Skeletal muscle satellite cell (primary cell): ENCODE measurements at regions not wholly inside any gene's neighbourhood (a gene's known extent, or its start where the extent isn't known, plus 50 kb on each side); places are given as distances from the start of the nearest gene placed in this dataset.

Experiments used
- H3K27me3 ChIP-seq: 2 replicates; pipeline ENCODE4 v1.7.0; 2013; ENCODE audit warnings: low read length; ENCODE audit not compliant: control insufficient read depth, insufficient read depth
- H3K36me3 ChIP-seq: 2 replicates; pipeline ENCODE4 v1.7.0; 2013; ENCODE audit warnings: mild to moderate bottlenecking, control low read depth, low read length; ENCODE audit not compliant: insufficient read depth
- H3K4me1 ChIP-seq: 2 replicates; pipeline ENCODE4 v1.7.0; 2013; ENCODE audit warnings: low read length; ENCODE audit not compliant: control insufficient read depth, insufficient read depth
- H3K4me2 ChIP-seq: 2 replicates; pipeline ENCODE4 v1.7.0; 2013; ENCODE audit warnings: mild to moderate bottlenecking, low read length
- H3K4me3 ChIP-seq: 2 replicates; pipeline ENCODE4 v1.7.0; 2013; ENCODE audit warnings: low read length
- H3K9ac ChIP-seq: 2 replicates; pipeline ENCODE4 v1.7.0; 2013; ENCODE audit warnings: mild to moderate bottlenecking, low read depth, low read length, moderate library complexity
- H3K9me3 ChIP-seq: replicated peaks from 2 replicates; pipeline ENCODE4 v1.7.0; 2013; ENCODE audit warnings: mild to moderate bottlenecking, control low read depth, low read length

GRCh38 chr4:188485906-188486305, 346.7 kb downstream of the TRIML1 start:
- Histone ChIP-seq H3K9me3 (peaks cover 2% of the 10 kb centered on the region), H3K36me3 (no peaks in the 10 kb centered on the region), H3K27me3 (no peaks in the 10 kb centered on the region), H3K4me2 (no peak overlapping the region), H3K9ac (no peak overlapping the region), H3K4me3 (no peak overlapping the region), H3K4me1 (no peaks in the 10 kb centered on the region)

- Histone ChIP-seq H3K9me3 (peaks cover 3% of the 10 kb centered on the region), H3K27me3 (no peaks in the 10 kb centered on the region), H3K9ac (no peak overlapping the region), H3K4me1 (no peaks in the 10 kb centered on the region), H3K4me2 (no peak overlapping the region), H3K4me3 (no peak overlapping the region), H3K36me3 (no peaks in the 10 kb centered on the region)
Observed at GRCh38 chr4:188492886-188493285, 353.6 kb downstream of the TRIML1 start.

GRCh38 chr4:188495169-188495568, 355.9 kb downstream of the TRIML1 start:
- H3K27me3 ChIP-seq, result no peaks in the 10 kb centered on the region

GRCh38 chr4:188511431-188511830, 372.2 kb downstream of the TRIML1 start:
- H3K9me3 ChIP-seq, result peaks cover 8% of the 10 kb centered on the region
- no peak overlapping the region for H3K4me3 ChIP-seq
- no peak overlapping the region for H3K9ac ChIP-seq

More at GRCh38 chr4:188495169-188495568, 355.9 kb downstream of the TRIML1 start:
- Histone ChIP-seq H3K4me1 (no peaks in the 10 kb centered on the region), H3K4me2 (no peak overlapping the region), H3K9me3 (peaks cover 3% of the 10 kb centered on the region), H3K4me3 (no peak overlapping the region), H3K9ac (no peak overlapping the region), H3K36me3 (no peaks in the 10 kb centered on the region)

GRCh38 chr4:188532751-188533150, 393.5 kb downstream of the TRIML1 start:
- Histone ChIP-seq H3K4me1 (no peaks in the 10 kb centered on the region), H3K36me3 (no peaks in the 10 kb centered on the region), H3K4me2 (no peak overlapping the region), H3K9ac (no peak overlapping the region), H3K9me3 (no peaks in the 10 kb centered on the region), H3K4me3 (no peak overlapping the region), H3K27me3 (no peaks in the 10 kb centered on the region)

More at GRCh38 chr4:188511431-188511830, 372.2 kb downstream of the TRIML1 start:
- Histone ChIP-seq H3K27me3 (no peaks in the 10 kb centered on the region), H3K4me1 (no peaks in the 10 kb centered on the region), H3K36me3 (no peaks in the 10 kb centered on the region), H3K4me2 (no peak overlapping the region)

DNA sequence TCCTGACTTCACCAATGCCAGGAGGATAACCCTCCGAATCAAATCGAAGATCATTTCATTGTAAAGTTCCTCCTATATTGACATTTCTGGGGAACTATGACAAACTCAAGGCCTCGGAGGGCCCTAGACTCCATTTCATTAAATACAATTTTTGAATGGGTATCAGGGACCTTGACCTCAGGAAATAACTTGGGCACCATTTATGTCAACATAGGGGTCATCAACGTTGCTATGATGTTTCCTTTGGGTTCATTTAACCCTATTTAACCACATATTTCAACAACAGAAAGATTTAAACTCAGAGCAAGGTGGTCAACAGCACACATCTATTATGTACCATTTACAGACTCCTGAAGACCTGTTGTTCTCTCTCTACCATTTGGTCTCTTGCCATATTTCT, 395.1 kb downstream of the TRIML1 start:
- H3K4me3 ChIP-seq, result no peak overlapping the region
- H3K27me3 ChIP-seq, result no peaks in the 10 kb centered on the region
- H3K4me2 ChIP-seq, result no peak overlapping the region
- H3K4me1 ChIP-seq, result no peaks in the 10 kb centered on the region
- no peak overlapping the region for H3K9ac ChIP-seq
- H3K36me3 ChIP-seq, result no peaks in the 10 kb centered on the region
- no peaks in the 10 kb centered on the region for H3K9me3 ChIP-seq

- H3K9me3 ChIP-seq, result no peaks in the 10 kb centered on the region
- no peak overlapping the region for H3K9ac ChIP-seq
- no peaks in the 10 kb centered on the region for H3K36me3 ChIP-seq
- no peak overlapping the region for H3K4me2 ChIP-seq
- H3K4me3 ChIP-seq, result no peak overlapping the region
- no peaks in the 10 kb centered on the region for H3K4me1 ChIP-seq
- no peaks in the 10 kb centered on the region for H3K27me3 ChIP-seq
Observed at GRCh38 chr4:188534917-188535316, 395.7 kb downstream of the TRIML1 start.

DNA sequence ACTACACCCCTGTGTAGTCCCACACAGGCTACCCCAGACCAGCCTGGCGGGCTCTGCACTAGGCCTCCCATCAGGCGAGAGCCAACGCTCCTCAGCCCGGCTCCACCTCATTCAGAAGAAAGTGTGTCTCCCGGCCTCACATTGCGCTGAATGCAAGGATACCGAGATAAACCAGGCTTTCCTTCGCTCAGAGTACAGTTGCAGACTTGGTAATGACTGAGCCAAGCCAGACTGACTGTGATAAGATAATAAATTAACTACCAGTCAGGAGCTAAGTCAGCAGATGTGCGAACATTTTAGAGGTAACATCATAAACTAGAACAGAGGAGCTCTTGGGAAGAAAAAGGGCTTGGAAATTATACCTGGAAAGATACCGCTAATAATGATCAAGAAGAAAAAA, 397.6 kb downstream of the TRIML1 start:
- no peak overlapping the region for H3K9ac ChIP-seq
- no peaks in the 10 kb centered on the region for H3K36me3 ChIP-seq
- H3K27me3 ChIP-seq, result no peaks in the 10 kb centered on the region
- H3K9me3 ChIP-seq, result no peaks in the 10 kb centered on the region
- no peaks in the 10 kb centered on the region for H3K4me1 ChIP-seq
- no peak overlapping the region for H3K4me2 ChIP-seq
- no peak overlapping the region for H3K4me3 ChIP-seq

DNA sequence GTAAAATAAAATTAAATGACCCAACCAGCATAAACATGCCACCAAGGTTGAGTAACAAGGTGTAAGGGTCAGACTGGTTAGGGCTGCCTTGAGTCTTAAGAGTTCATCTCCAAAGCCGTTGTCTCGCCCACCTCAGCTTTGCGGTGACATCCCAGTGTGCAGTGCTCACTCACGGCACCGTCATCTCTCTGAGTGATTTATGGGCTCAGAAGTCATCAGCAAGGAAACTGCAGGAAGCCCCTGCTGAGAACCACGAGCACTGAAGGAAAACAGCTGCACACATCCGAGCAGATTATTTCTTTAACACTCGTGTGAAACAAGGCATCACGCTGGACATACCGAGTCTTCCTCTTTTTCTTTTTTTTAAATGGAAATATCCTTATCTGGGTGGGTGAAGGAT, 411.1 kb downstream of the TRIML1 start:
- no peak overlapping the region for H3K4me3 ChIP-seq
- H3K9me3 ChIP-seq, result peaks cover 2% of the 10 kb centered on the region
- no peaks in the 10 kb centered on the region for H3K4me1 ChIP-seq
- no peak overlapping the region for H3K9ac ChIP-seq
- no peaks in the 10 kb centered on the region for H3K27me3 ChIP-seq
- H3K4me2 ChIP-seq, result no peak overlapping the region
- no peaks in the 10 kb centered on the region for H3K36me3 ChIP-seq

GRCh38 chr4:188551156-188551555, 411.9 kb downstream of the TRIML1 start:
- H3K4me3 ChIP-seq, result no peak overlapping the region
- H3K4me2 ChIP-seq, result no peak overlapping the region
- H3K4me1 ChIP-seq, result no peaks in the 10 kb centered on the region
- no peak overlapping the region for H3K9ac ChIP-seq
- H3K27me3 ChIP-seq, result no peaks in the 10 kb centered on the region
- peaks cover 2% of the 10 kb centered on the region for H3K9me3 ChIP-seq
- no peaks in the 10 kb centered on the region for H3K36me3 ChIP-seq

DNA sequence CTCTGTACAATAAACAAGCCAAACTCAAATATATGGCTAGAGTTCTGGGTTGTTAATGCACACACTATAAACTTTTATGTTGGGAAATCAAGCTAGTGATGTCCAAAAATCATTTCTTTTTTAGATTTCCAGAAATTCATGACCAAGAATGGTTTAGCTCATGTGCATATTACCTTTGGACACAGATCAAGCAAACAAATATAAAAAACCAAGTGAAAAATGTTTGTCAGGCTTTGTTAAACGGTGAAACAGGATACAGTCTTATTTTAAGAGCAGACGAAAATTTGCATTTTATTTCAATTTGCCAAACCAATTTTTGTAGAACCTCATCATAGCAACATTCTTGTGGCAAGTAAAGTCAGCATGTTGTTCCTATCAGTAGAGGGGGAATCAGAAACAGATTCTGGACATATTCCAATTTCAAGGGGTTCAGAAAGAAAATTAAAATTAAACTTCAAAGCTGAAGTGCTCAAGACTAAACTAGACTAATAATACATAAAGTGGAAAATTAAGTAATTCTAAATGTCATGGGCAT, 413.6 kb downstream of the TRIML1 start:
- no peak overlapping the region for H3K4me2 ChIP-seq
- H3K9ac ChIP-seq, result no peak overlapping the region
- H3K36me3 ChIP-seq, result no peaks in the 10 kb centered on the region
- no peak overlapping the region for H3K4me3 ChIP-seq
- no peaks in the 10 kb centered on the region for H3K27me3 ChIP-seq
- H3K9me3 ChIP-seq, result peaks cover 2% of the 10 kb centered on the region
- H3K4me1 ChIP-seq, result no peaks in the 10 kb centered on the region

GRCh38 chr4:188554413-188554812, 415.2 kb downstream of the TRIML1 start:
- Histone ChIP-seq H3K4me1 (no peaks in the 10 kb centered on the region), H3K4me2 (no peak overlapping the region), H3K9me3 (no peaks in the 10 kb centered on the region), H3K36me3 (no peaks in the 10 kb centered on the region), H3K9ac (no peak overlapping the region), H3K27me3 (no peaks in the 10 kb centered on the region), H3K4me3 (no peak overlapping the region)
